Keratinocyte (primary cell): ENCODE measurements at regions not wholly inside any gene's neighbourhood (a gene's known extent, or its start where the extent isn't known, plus 50 kb on each side); places are given as distances from the start of the nearest gene placed in this dataset.
"Not testable (repeated sequence)": the region's sequence is repeated elsewhere in the genome, so short reads cannot be mapped to it uniquely, and the experiment has no call there.

Experiments
- DNase-seq: peaks from one replicate; pipeline ENCODE4 v3.0.0-alpha.2; 2011; ENCODE audit warnings: low read depth, missing footprints, low spot score
- FAIRE-seq: peaks from 2 replicates; lab custom pipeline; 2011; peaks lifted over from hg19 to GRCh38; lab: Jason Lieb, UNC
- H2AFZ ChIP-seq: 2 replicates; pipeline ENCODE4 v1.6.0; 2012; ENCODE audit warnings: low read length, control low read depth, inconsistent platforms; ENCODE audit not compliant: control insufficient read depth
- H3K27ac ChIP-seq: 2 replicates; pipeline ENCODE4 v1.5.1; 2011; ENCODE audit warnings: low read length; ENCODE audit not compliant: control insufficient read depth, insufficient read depth
- H3K27me3 ChIP-seq: 3 replicates; pipeline ENCODE4 v1.6.0; 2011; ENCODE audit warnings: low read length; ENCODE audit not compliant: control insufficient read depth, insufficient read depth; ENCODE audit errors: extremely low read depth
- H3K36me3 ChIP-seq, 2 experiments: 2 replicates in 1 of 2; 3 replicates in 1 of 2; pipeline ENCODE4 v1.5.1; 2011; ENCODE audit warnings: low read length in 2 of 2, mild to moderate bottlenecking in 1 of 2; ENCODE audit not compliant: control insufficient read depth in 2 of 2, insufficient read depth in 2 of 2; ENCODE audit errors: extremely low read depth in 1 of 2
- H3K4me1 ChIP-seq: 3 replicates; pipeline ENCODE4 v1.5.1; 2011; ENCODE audit warnings: low read length; ENCODE audit not compliant: control insufficient read depth, insufficient read depth; ENCODE audit errors: extremely low read depth
- H3K4me2 ChIP-seq: 3 replicates; pipeline ENCODE4 v1.6.0; 2011; ENCODE audit warnings: low read depth, low read length; ENCODE audit not compliant: control insufficient read depth, insufficient read depth; ENCODE audit errors: extremely low read depth
- H3K4me3 ChIP-seq, 3 experiments: fragments of 200-600 bp in 1 of 3; sonication (generic) in 1 of 3; 2 replicates in 2 of 3; 3 replicates in 1 of 3; pipeline ENCODE4 v1.5.1; 2011 to 2016; ENCODE audit warnings: low read length in 3 of 3, mild to moderate bottlenecking in 3 of 3, control low read depth in 2 of 3, inconsistent platforms in 1 of 3, low read depth in 1 of 3, mixed read lengths in 1 of 3, mixed run types in 1 of 3, moderate library complexity in 1 of 3; ENCODE audit not compliant: control insufficient read depth in 2 of 3, insufficient read depth in 2 of 3; ENCODE audit errors: extremely low read depth in 1 of 3
- H3K79me2 ChIP-seq: 2 replicates; pipeline ENCODE4 v1.6.0; 2012; ENCODE audit warnings: low read length; ENCODE audit not compliant: control insufficient read depth, insufficient read depth
- H3K9ac ChIP-seq: 3 replicates; pipeline ENCODE4 v1.6.0; 2011; ENCODE audit warnings: low read length; ENCODE audit not compliant: control insufficient read depth, insufficient read depth; ENCODE audit errors: extremely low read depth
- H3K9me1 ChIP-seq: 3 replicates; pipeline ENCODE4 v1.6.0; 2011; ENCODE audit warnings: low read length; ENCODE audit not compliant: control insufficient read depth, insufficient read depth; ENCODE audit errors: extremely low read depth
- H3K9me3 ChIP-seq: 2 replicates; pipeline ENCODE4 v1.5.1; 2012; ENCODE audit warnings: low read depth, low read length; ENCODE audit not compliant: control insufficient read depth
- H4K20me1 ChIP-seq: 3 replicates; pipeline ENCODE4 v1.6.0; 2011; ENCODE audit warnings: low read length; ENCODE audit not compliant: control insufficient read depth, insufficient read depth; ENCODE audit errors: extremely low read depth
- CTCF ChIP-seq, 3 experiments: IDR thresholded peaks in 1 of 3; conservative IDR thresholded peaks in 1 of 3; optimal IDR thresholded peaks in 1 of 3; 2 replicates in 2 of 3; 3 replicates in 1 of 3; pipeline versions ENCODE3 to v1.5.1; 2011; ENCODE audit warnings: low read length in 3 of 3, mild to moderate bottlenecking in 3 of 3, moderate library complexity in 2 of 3, control low read depth in 1 of 3, inconsistent platforms in 1 of 3; ENCODE audit not compliant: insufficient read depth in 2 of 3; ENCODE audit errors: extremely low read depth in 1 of 3
- EZH2 ChIP-seq: IDR thresholded peaks from one replicate; pipeline ENCODE4 v1.6.1; 2012; ENCODE audit warnings: inconsistent platforms, mild to moderate bottlenecking, low read length, moderate library complexity
- dilution Hi-C: fragments of 300-500 bp; cut with MboI; formaldehyde crosslinking; loops from one replicate; pipeline ENCODE4 v1.7.0; 2020; ENCODE audit warnings: low sequenced_read_pairs; ENCODE audit not compliant: extremely low pct_ligation_motif_present

- H3K9me3 ChIP-seq: no peaks in the 10 kb centered on the region
- H4K20me1 ChIP-seq: no peaks in the 10 kb centered on the region
- TF ChIP-seq CTCF (optimal IDR thresholded peaks at IDR 0.05 in 1 of 3, IDR thresholded peaks at IDR 0.05 in 1 of 3, conservative IDR thresholded peaks at IDR 0.05 in 1 of 3; ENCODE audit: extremely low read depth in 1 of 3, insufficient read depth in 2 of 3, low read length in 3 of 3): no peak
- no peak for TF ChIP-seq EZH2
- H3K36me3 ChIP-seq: peaks cover 2 to 5% of the 10 kb centered on the region in 2 experiments
- H3K27me3 ChIP-seq: no peaks in the 10 kb centered on the region
- FAIRE-seq (no peak), DNase-seq (no peak)
- no peaks in the 10 kb centered on the region for H3K9me1 ChIP-seq
- dilution Hi-C loops: no loop called here
- no peaks in the 10 kb centered on the region for H3K4me1 ChIP-seq
- no peak overlapping the region for H3K9ac ChIP-seq
- no peaks in the 10 kb centered on the region for H3K79me2 ChIP-seq
- no peak overlapping the region for H2AFZ ChIP-seq
- H3K27ac ChIP-seq: no peak overlapping the region
- no peak overlapping the region for H3K4me3 ChIP-seq
- H3K4me2 ChIP-seq: no peak overlapping the region
Measured at GRCh38 chr1:184820218-184820750, 65.6 kb upstream of the EDEM3 start.

GRCh38 chr1:184818646-184819045 lies 64.0 kb upstream of the EDEM3 start:
- no peaks in the 10 kb centered on the region for H3K4me1 ChIP-seq
- DNase-seq (no peak), FAIRE-seq (no peak)
- dilution Hi-C loops: no loop called here
- H3K9ac ChIP-seq: no peak overlapping the region
- no peaks in the 10 kb centered on the region for H3K27me3 ChIP-seq
- H4K20me1 ChIP-seq: no peaks in the 10 kb centered on the region
- no peak overlapping the region for H3K4me2 ChIP-seq
- H3K4me3 ChIP-seq: no peak overlapping the region
- H3K9me1 ChIP-seq: no peaks in the 10 kb centered on the region
- no peak overlapping the region for H3K27ac ChIP-seq
- TF ChIP-seq EZH2 (no peak), CTCF (optimal IDR thresholded peaks at IDR 0.05 in 1 of 3, IDR thresholded peaks at IDR 0.05 in 1 of 3, conservative IDR thresholded peaks at IDR 0.05 in 1 of 3; ENCODE audit: extremely low read depth in 1 of 3, insufficient read depth in 2 of 3, low read length in 3 of 3) (no peak)
- peaks cover 2% of the 10 kb centered on the region for H3K9me3 ChIP-seq
- H3K36me3 ChIP-seq: peaks cover 2 to 5% of the 10 kb centered on the region in 2 experiments
- no peaks in the 10 kb centered on the region for H3K79me2 ChIP-seq
- no peak overlapping the region for H2AFZ ChIP-seq

DNA sequence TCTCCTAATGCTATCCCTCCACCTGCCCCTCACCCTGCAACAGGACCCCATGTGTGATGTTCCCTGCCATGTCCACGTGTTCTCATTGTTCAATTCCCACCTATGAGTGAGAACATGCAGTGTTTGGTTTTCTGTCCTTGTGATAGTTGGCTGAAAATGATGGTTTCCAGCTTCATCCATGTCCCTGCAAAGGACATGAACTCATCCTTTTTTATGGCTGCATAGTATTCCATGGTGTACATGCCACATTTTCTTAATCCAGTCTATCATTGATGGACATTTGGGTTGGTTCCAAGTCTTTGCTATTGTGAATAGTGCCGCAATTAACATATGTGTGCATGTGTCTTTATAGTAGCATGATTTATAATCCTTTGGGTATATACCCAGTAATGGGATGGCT lies 62.3 kb upstream of the EDEM3 start:
- DNase-seq, H3K9me3 ChIP-seq, FAIRE-seq, H3K9me1 ChIP-seq, H3K27ac ChIP-seq, H3K4me3 ChIP-seq, H2AFZ ChIP-seq, H3K4me2 ChIP-seq, H3K36me3 ChIP-seq, H4K20me1 ChIP-seq, H3K79me2 ChIP-seq, H3K27me3 ChIP-seq, H3K9ac ChIP-seq, H3K4me1 ChIP-seq, dilution Hi-C loops: not testable (repeated sequence)
